HG03457 (cell line): ENCODE measurements at regions not wholly inside any gene's neighbourhood (a gene's known extent, or its start where the extent isn't known, plus 50 kb on each side); places are given as distances from the start of the nearest gene placed in this dataset.

Source experiments
- ATAC-seq: cut with Tn5 transposase; IDR thresholded peaks from one replicate; pipeline ENCODE4 v1.9.1; 2021; ENCODE audit warnings: moderate number of reproducible peaks; ENCODE audit not compliant: unreplicated experiment

- no peak for ATAC-seq
These were observed 316.8 kb downstream of the VPS13C start for GRCh38 chr15:61743345-61743909.

GRCh38 chr15:61742591-61742990 is 317.7 kb downstream of the VPS13C start:
- ATAC-seq = no peak

GRCh38 chr15:61736790-61737189 is 323.5 kb downstream of the VPS13C start:
- no peak for ATAC-seq

- no peak for ATAC-seq
These were observed 329.1 kb downstream of the VPS13C start for GRCh38 chr15:61731099-61731498.

- no peak for ATAC-seq
These were observed 330.6 kb downstream of the VPS13C start for GRCh38 chr15:61729646-61730045.

- ATAC-seq = no peak
These were observed 334.1 kb downstream of the VPS13C start for GRCh38 chr15:61726166-61726565.

- ATAC-seq = no peak
These were observed 335.0 kb downstream of the VPS13C start for GRCh38 chr15:61725251-61725650.

GRCh38 chr15:61724251-61724939 is 335.9 kb downstream of the VPS13C start:
- no peak for ATAC-seq

GRCh38 chr15:61721418-61721817 is 338.8 kb downstream of the VPS13C start:
- no peak for ATAC-seq

GRCh38 chr15:61720197-61720704 is 340.0 kb downstream of the VPS13C start:
- ATAC-seq = no peak

GRCh38 chr15:61715082-61715481 is 345.2 kb downstream of the VPS13C start:
- no peak for ATAC-seq

- no peak for ATAC-seq
These were observed 348.0 kb downstream of the VPS13C start for GRCh38 chr15:61712129-61712759.

GRCh38 chr15:61702224-61703020 is 357.8 kb downstream of the VPS13C start:
- ATAC-seq = no peak

- ATAC-seq = no peak
These were observed 358.8 kb downstream of the VPS13C start for GRCh38 chr15:61701455-61701854.

GRCh38 chr15:61700803-61701202 is 359.4 kb downstream of the VPS13C start:
- no peak for ATAC-seq

GRCh38 chr15:61697796-61698195 is 362.5 kb downstream of the VPS13C start:
- no peak for ATAC-seq

- ATAC-seq = no peak
These were observed 371.2 kb downstream of the VPS13C start for GRCh38 chr15:61689067-61689466.

- ATAC-seq = no peak
These were observed 372.6 kb downstream of the VPS13C start for GRCh38 chr15:61687651-61688050.

GRCh38 chr15:61687124-61687523 is 373.1 kb downstream of the VPS13C start:
- ATAC-seq = no peak

- no peak for ATAC-seq
These were observed 374.3 kb downstream of the VPS13C start for GRCh38 chr15:61685971-61686370.

- ATAC-seq = no peak
These were observed 374.7 kb downstream of the VPS13C start for GRCh38 chr15:61685534-61685933.
